ENCODE measurements at regions not wholly inside any gene's neighbourhood (a gene's known extent, or its start where the extent isn't known, plus 50 kb on each side); places are given as distances from the start of the nearest gene placed in this dataset.

- no peak for DNase-seq (ENCODE audit: low read depth, low spot score)
- TF ChIP-seq CBX3 (IDR thresholded peaks at IDR 0.05; ENCODE audit: low read depth) (no peak), ATF3 (IDR thresholded peaks at IDR 0.05) (no peak), CEBPB (IDR thresholded peaks at IDR 0.05; ENCODE audit: low read depth) (no peak), RAD21 (IDR thresholded peaks at IDR 0.05; ENCODE audit: low read depth) (no peak), YY1 (IDR thresholded peaks at IDR 0.05; ENCODE audit: extremely low read depth, insufficient replicate concordance, low read depth, low read length) (no peak), ZNF274 (IDR thresholded peaks at IDR 0.05; ENCODE audit: low read depth, low read length) (no peak), POLR2A (IDR thresholded peaks at IDR 0.05; ENCODE audit: borderline replicate concordance, extremely low read depth, insufficient read depth, insufficient read length) (no peak), EGR1 (IDR thresholded peaks at IDR 0.05; ENCODE audit: low read depth) (no peak), EZH2phosphoT487 (IDR thresholded peaks at IDR 0.05; ENCODE audit: borderline replicate concordance) (no peak), POLR2AphosphoS5 (IDR thresholded peaks at IDR 0.05; ENCODE audit: low read depth, low read length) (no peak), SRF (IDR thresholded peaks at IDR 0.05; ENCODE audit: low read depth) (no peak), SP1 (IDR thresholded peaks at IDR 0.05; ENCODE audit: low read depth) (no peak), EZH2 (IDR thresholded peaks at IDR 0.05) (no peak), TCF7L2 (IDR thresholded peaks at IDR 0.05; ENCODE audit: borderline replicate concordance, extremely low read depth, insufficient read depth, insufficient read length) (no peak), ZFX (IDR thresholded peaks at IDR 0.05) (no peak), CTCF (IDR thresholded peaks at IDR 0.05 in 2 of 3, conservative IDR thresholded peaks at IDR 0.05 in 1 of 3; ENCODE audit: borderline replicate concordance in 1 of 3, insufficient read depth in 1 of 3, low read depth in 2 of 3, low read length in 2 of 3) (no peak), FOSL1 (IDR thresholded peaks at IDR 0.05; ENCODE audit: low read depth) (no peak), SIN3A (IDR thresholded peaks at IDR 0.05; ENCODE audit: low read depth) (no peak), ELF1 (IDR thresholded peaks at IDR 0.05; ENCODE audit: borderline replicate concordance, low read depth) (no peak), JUND (IDR thresholded peaks at IDR 0.05) (no peak)
- ChIA-PET CTCF (no interaction called here), POLR2A (no interaction called here), RAD21 (ENCODE audit: low non-redundant PET in 1 of 2, low total read pairs in 2 of 2, uncharacterized antibody in 2 of 2, unreplicated experiment in 2 of 2) (no interaction called here)
- Histone ChIP-seq H3K9me3 (ENCODE audit: control insufficient read depth in 1 of 2, insufficient read depth in 1 of 2, low read depth in 1 of 2, low read length in 2 of 2) (no peaks in the 10 kb centered on the region; a peak in 1 of 4 replicates), H3K27ac (ENCODE audit: low read depth, low read length) (no peak overlapping the region), H3K79me2 (ENCODE audit: insufficient read depth, low read length) (no peaks in the 10 kb centered on the region), H3K4me2 (ENCODE audit: low read length) (no peak overlapping the region), H2AFZ (ENCODE audit: low read depth, low read length, poor library complexity, severe bottlenecking) (no peak overlapping the region), H4K20me1 (ENCODE audit: insufficient read depth) (no peaks in the 10 kb centered on the region), H3K4me3 (replicated peaks in 1 of 2; ENCODE audit: low read depth in 1 of 2, low read length in 2 of 2) (no peak overlapping the region), H3K9ac (ENCODE audit: low read length) (no peak overlapping the region), H3K9me2 (ENCODE audit: insufficient read depth) (no peaks in the 10 kb centered on the region), H3K27me3 (ENCODE audit: insufficient read depth, low read length) (no peaks in the 10 kb centered on the region), H3K4me1 (ENCODE audit: control insufficient read depth in 1 of 2, insufficient read depth in 2 of 2, low read length in 2 of 2) (no peaks in the 10 kb centered on the region), H3K36me3 (ENCODE audit: control insufficient read depth in 1 of 2, insufficient read depth in 2 of 2, low read length in 2 of 2) (no peaks in the 10 kb centered on the region)
- no TSS peak for BruUV-seq (replicated peaks)
- ATAC-seq: no peak
- intact Hi-C loops (cut with micrococcal nuclease): no loop called here
Measured at GRCh38 chr14:104250175-104250574, 111.8 kb downstream of the KIF26A start.
